Endothelial cell of umbilical vein (primary cell): ENCODE measurements at regions not wholly inside any gene's neighbourhood (a gene's known extent, or its start where the extent isn't known, plus 50 kb on each side); places are given as distances from the start of the nearest gene placed in this dataset.

ENCODE experiments used
- BruUV-seq: library from RNA; stranded (reverse); fragments of 400-500 nt; replicated peaks from 2 replicates; lab custom pipeline; 2021; lab: Mats Ljungman, UMichigan
- CTCF ChIA-PET: fragments of 300-600, 350-600 bp; sonication (Branson Sonifier 250); formaldehyde crosslinking; loops from one replicate; lab custom pipeline; 2021; ENCODE audit warnings: antibody characterized with exemption, inconsistent platforms; lab: Charles Lee
- POLR2A ChIA-PET: fragments of 300-600, 350-600 bp; sonication (Branson Sonifier 250); formaldehyde crosslinking; loops from one replicate; lab custom pipeline; 2021; ENCODE audit warnings: antibody characterized with exemption, inconsistent platforms; lab: Charles Lee
- DNase-seq: peaks from one replicate; pipeline ENCODE4 v3.0.0-alpha.2; 2011; ENCODE audit warnings: low read depth, low spot score
- FAIRE-seq: peaks from 2 replicates; lab custom pipeline; 2011; peaks lifted over from hg19 to GRCh38; lab: Jason Lieb, UNC
- H2AFZ ChIP-seq: 2 replicates; pipeline ENCODE4 v1.6.0; 2012; ENCODE audit warnings: low read depth, low read length, control low read depth, inconsistent platforms
- H3K27ac ChIP-seq: 2 replicates; pipeline ENCODE4 v1.5.1; 2011; ENCODE audit warnings: low read depth, mild to moderate bottlenecking, control low read depth, low read length, moderate library complexity; ENCODE audit not compliant: insufficient read depth
- H3K27me3 ChIP-seq, 2 experiments: 2 replicates each; pipeline versions ENCODE4 v1.6.0 to v1.6.1; 2011; ENCODE audit warnings: low read length in 2 of 2, mixed read lengths in 1 of 2; ENCODE audit not compliant: control insufficient read depth in 2 of 2, insufficient read depth in 2 of 2
- H3K36me3 ChIP-seq, 2 experiments: 2 replicates in 1 of 2; 3 replicates in 1 of 2; pipeline ENCODE4 v1.5.1; 2011; ENCODE audit warnings: low read length in 2 of 2, mild to moderate bottlenecking in 1 of 2, moderate library complexity in 1 of 2; ENCODE audit not compliant: control insufficient read depth in 2 of 2, insufficient read depth in 2 of 2; ENCODE audit errors: extremely low read depth in 1 of 2
- H3K4me1 ChIP-seq: 3 replicates; pipeline ENCODE4 v1.5.1; 2011; ENCODE audit warnings: mild to moderate bottlenecking, low read length; ENCODE audit not compliant: control insufficient read depth, insufficient read depth; ENCODE audit errors: extremely low read depth
- H3K4me2 ChIP-seq: 2 replicates; pipeline ENCODE4 v1.6.1; 2011; ENCODE audit warnings: low read length, control low read depth, mixed read lengths; ENCODE audit not compliant: insufficient read depth
- H3K4me3 ChIP-seq, 3 experiments: fragments of 200-600 bp in 1 of 3; sonication (generic), shearing (Covaris generic) in 1 of 3; replicated peaks in 1 of 3; 2 replicates each; pipeline ENCODE4 v1.5.1; 2011 to 2016; ENCODE audit warnings: control low read depth in 3 of 3, low read length in 3 of 3, mild to moderate bottlenecking in 2 of 3, inconsistent platforms in 1 of 3, low read depth in 1 of 3, moderate library complexity in 1 of 3; ENCODE audit not compliant: insufficient read depth in 1 of 3
- H3K79me2 ChIP-seq: 2 replicates; pipeline ENCODE4 v1.6.0; 2012; ENCODE audit warnings: low read length, inconsistent platforms; ENCODE audit not compliant: control insufficient read depth, insufficient read depth
- H3K9ac ChIP-seq: replicated peaks from 2 replicates; pipeline ENCODE3; 2011; ENCODE audit warnings: low read length, control low read depth; ENCODE audit not compliant: insufficient read depth; ENCODE audit errors: extremely low read depth
- H3K9me1 ChIP-seq: replicated peaks from 3 replicates; pipeline ENCODE4 v1.6.0; 2011; ENCODE audit warnings: mild to moderate bottlenecking, low read length; ENCODE audit not compliant: control insufficient read depth, insufficient read depth; ENCODE audit errors: extremely low read depth
- H3K9me3 ChIP-seq: replicated peaks from 2 replicates; pipeline ENCODE4 v1.5.1; 2012; ENCODE audit warnings: low read length, inconsistent platforms; ENCODE audit not compliant: control insufficient read depth, insufficient read depth
- H4K20me1 ChIP-seq: replicated peaks from 2 replicates; pipeline ENCODE3; 2011; ENCODE audit warnings: mild to moderate bottlenecking, low read length; ENCODE audit not compliant: control insufficient read depth, insufficient read depth; ENCODE audit errors: extremely low read depth
- EZH2 ChIP-seq: IDR thresholded peaks from 2 replicates; pipeline ENCODE4 v1.6.1; 2012; ENCODE audit warnings: borderline replicate concordance, low read depth, mild to moderate bottlenecking, moderate library complexity, low read length, inconsistent platforms; ENCODE audit not compliant: severe bottlenecking
- FOS ChIP-seq: IDR thresholded peaks from 2 replicates; pipeline ENCODE4 v1.6.1; 2011; ENCODE audit warnings: mild to moderate bottlenecking, low read length, moderate library complexity, borderline replicate concordance; ENCODE audit not compliant: insufficient read depth
- GATA2 ChIP-seq: IDR thresholded peaks from 2 replicates; pipeline ENCODE4 v1.7.0; 2011; ENCODE audit warnings: low read depth, mild to moderate bottlenecking, moderate library complexity, mixed read lengths, low read length; ENCODE audit not compliant: insufficient read length, insufficient read depth
- JUN ChIP-seq: IDR thresholded peaks from 2 replicates; pipeline ENCODE4 v1.6.1; 2011; ENCODE audit warnings: borderline replicate concordance, low read depth; ENCODE audit not compliant: insufficient read length, insufficient read depth
- MYC ChIP-seq: IDR thresholded peaks from one replicate; pipeline ENCODE4 v1.6.1; 2011; ENCODE audit warnings: mild to moderate bottlenecking, low read depth, low read length
- POLR2A ChIP-seq: IDR thresholded peaks from 2 replicates; pipeline ENCODE4 v1.6.1; 2012; ENCODE audit warnings: low read depth, mild to moderate bottlenecking, control low read depth, low read length
- POLR2AphosphoS5 ChIP-seq: IDR thresholded peaks from 2 replicates; pipeline ENCODE4 v1.6.1; 2012; ENCODE audit warnings: low read depth, mild to moderate bottlenecking, control low read depth, low read length, moderate library complexity; ENCODE audit not compliant: insufficient read depth
- dilution Hi-C: fragments of 300-500 bp; cut with MboI; formaldehyde crosslinking; loops from one replicate; pipeline ENCODE4 v1.15.0; 2019; ENCODE audit warnings: low sequenced_read_pairs; ENCODE audit not compliant: extremely low pct_ligation_motif_present
- intact Hi-C: fragments of 100-400 bp; cut with micrococcal nuclease; formaldehyde crosslinking; loops from one replicate; pipeline ENCODE4 v1.10.0; 2022
- TF ChIP-seq, protein P1 (sequence below): IDR thresholded peaks from 2 replicates; pipeline ENCODE4 v1.6.1; 2011; ENCODE audit not compliant: insufficient read depth, insufficient read length
- TF ChIP-seq, protein P2 (sequence below), 2 donors: IDR thresholded peaks; 1 replicate in 1 of 2; 2 replicates in 1 of 2; pipeline ENCODE4 v1.5.1; 2011; ENCODE audit warnings: low read length in 2 of 2, mild to moderate bottlenecking in 2 of 2, moderate library complexity in 2 of 2, control low read depth in 1 of 2, inconsistent platforms in 1 of 2, low read depth in 1 of 2; ENCODE audit not compliant: insufficient read depth in 1 of 2; ENCODE audit errors: extremely low read depth in 1 of 2

GRCh38 chr13:103517066-103517767, 451.0 kb upstream of the SLC10A2 start:
- H3K27ac ChIP-seq = no peak overlapping the region
- no peaks in the 10 kb centered on the region for H3K9me1 ChIP-seq
- CTCF ChIA-PET = no interaction called here
- H3K4me2 ChIP-seq = no peak overlapping the region
- dilution Hi-C loops (no loop called here), intact Hi-C loops (no loop called here)
- POLR2A ChIA-PET = no interaction called here
- H3K36me3 ChIP-seq = no peaks in the 10 kb centered on the region
- H2AFZ ChIP-seq = no peak overlapping the region
- no peaks in the 10 kb centered on the region for H3K9me3 ChIP-seq
- no peaks in the 10 kb centered on the region for H4K20me1 ChIP-seq
- DNase-seq = no peak
- TF ChIP-seq EZH2 = no peak
- TF ChIP-seq FOS = no peak
- TF ChIP-seq, protein P1, sequence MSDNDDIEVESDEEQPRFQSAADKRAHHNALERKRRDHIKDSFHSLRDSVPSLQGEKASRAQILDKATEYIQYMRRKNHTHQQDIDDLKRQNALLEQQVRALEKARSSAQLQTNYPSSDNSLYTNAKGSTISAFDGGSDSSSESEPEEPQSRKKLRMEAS = no peak
- H3K4me1 ChIP-seq = no peaks in the 10 kb centered on the region
- BruUV-seq = no TSS peak
- no peak overlapping the region for H3K4me3 ChIP-seq
- no peak overlapping the region for H3K9ac ChIP-seq
- no peaks in the 10 kb centered on the region for H3K27me3 ChIP-seq
- no peak for FAIRE-seq
- no peaks in the 10 kb centered on the region for H3K79me2 ChIP-seq

- TF ChIP-seq EZH2 = no peak
- no peak for TF ChIP-seq GATA2
- TF ChIP-seq POLR2A = no peak
- TF ChIP-seq, protein P1 = no peak
- TF ChIP-seq JUN = no peak
- no peak for TF ChIP-seq POLR2AphosphoS5
- TF ChIP-seq, protein P2, sequence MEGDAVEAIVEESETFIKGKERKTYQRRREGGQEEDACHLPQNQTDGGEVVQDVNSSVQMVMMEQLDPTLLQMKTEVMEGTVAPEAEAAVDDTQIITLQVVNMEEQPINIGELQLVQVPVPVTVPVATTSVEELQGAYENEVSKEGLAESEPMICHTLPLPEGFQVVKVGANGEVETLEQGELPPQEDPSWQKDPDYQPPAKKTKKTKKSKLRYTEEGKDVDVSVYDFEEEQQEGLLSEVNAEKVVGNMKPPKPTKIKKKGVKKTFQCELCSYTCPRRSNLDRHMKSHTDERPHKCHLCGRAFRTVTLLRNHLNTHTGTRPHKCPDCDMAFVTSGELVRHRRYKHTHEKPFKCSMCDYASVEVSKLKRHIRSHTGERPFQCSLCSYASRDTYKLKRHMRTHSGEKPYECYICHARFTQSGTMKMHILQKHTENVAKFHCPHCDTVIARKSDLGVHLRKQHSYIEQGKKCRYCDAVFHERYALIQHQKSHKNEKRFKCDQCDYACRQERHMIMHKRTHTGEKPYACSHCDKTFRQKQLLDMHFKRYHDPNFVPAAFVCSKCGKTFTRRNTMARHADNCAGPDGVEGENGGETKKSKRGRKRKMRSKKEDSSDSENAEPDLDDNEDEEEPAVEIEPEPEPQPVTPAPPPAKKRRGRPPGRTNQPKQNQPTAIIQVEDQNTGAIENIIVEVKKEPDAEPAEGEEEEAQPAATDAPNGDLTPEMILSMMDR (IDR thresholded peaks at IDR 0.05; ENCODE audit: extremely low read depth in 1 of 2, insufficient read depth in 1 of 2, low read depth in 1 of 2, low read length in 2 of 2) = no peak
- no peak for TF ChIP-seq MYC
- TF ChIP-seq FOS = no peak
- Histone ChIP-seq H4K20me1 (no peaks in the 10 kb centered on the region), H3K4me3 (no peak overlapping the region), H3K79me2 (no peaks in the 10 kb centered on the region), H3K27me3 (no peaks in the 10 kb centered on the region), H3K4me2 (no peak overlapping the region), H3K36me3 (no peaks in the 10 kb centered on the region), H3K9ac (no peak overlapping the region), H3K4me1 (no peaks in the 10 kb centered on the region), H2AFZ (no peak overlapping the region), H3K27ac (no peak overlapping the region), H3K9me3 (no peaks in the 10 kb centered on the region), H3K9me1 (no peaks in the 10 kb centered on the region)
- intact Hi-C loops (no loop called here), dilution Hi-C loops (no loop called here)
- ChIA-PET CTCF (no interaction called here), POLR2A (no interaction called here)
- FAIRE-seq = no peak
- no TSS peak for BruUV-seq
- DNase-seq = no peak
Observed at GRCh38 chr13:103516015-103516795, 450.0 kb upstream of the SLC10A2 start.
